ENCODE measurements at regions not wholly inside any gene's neighbourhood (a gene's known extent, or its start where the extent isn't known, plus 50 kb on each side); places are given as distances from the start of the nearest gene placed in this dataset.

- no peak for TF ChIP-seq SRF (IDR thresholded peaks at IDR 0.05; ENCODE audit: low read depth)
- no peak for TF ChIP-seq CTCF (IDR thresholded peaks at IDR 0.05 in 2 of 3, conservative IDR thresholded peaks at IDR 0.05 in 1 of 3; ENCODE audit: borderline replicate concordance in 1 of 3, insufficient read depth in 1 of 3, low read depth in 2 of 3, low read length in 2 of 3)
- TF ChIP-seq POLR2A (IDR thresholded peaks at IDR 0.05; ENCODE audit: borderline replicate concordance, extremely low read depth, insufficient read depth, insufficient read length): no peak
- no peak for TF ChIP-seq EZH2phosphoT487 (IDR thresholded peaks at IDR 0.05; ENCODE audit: borderline replicate concordance)
- TF ChIP-seq SIN3A (IDR thresholded peaks at IDR 0.05; ENCODE audit: low read depth): no peak
- TF ChIP-seq POLR2AphosphoS5 (IDR thresholded peaks at IDR 0.05; ENCODE audit: low read depth, low read length): no peak
- no peak for TF ChIP-seq EZH2 (IDR thresholded peaks at IDR 0.05)
- TF ChIP-seq EGR1 (IDR thresholded peaks at IDR 0.05; ENCODE audit: low read depth): no peak
- TF ChIP-seq, protein P1, sequence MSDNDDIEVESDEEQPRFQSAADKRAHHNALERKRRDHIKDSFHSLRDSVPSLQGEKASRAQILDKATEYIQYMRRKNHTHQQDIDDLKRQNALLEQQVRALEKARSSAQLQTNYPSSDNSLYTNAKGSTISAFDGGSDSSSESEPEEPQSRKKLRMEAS (IDR thresholded peaks at IDR 0.05): no peak
- TF ChIP-seq YY1 (IDR thresholded peaks at IDR 0.05; ENCODE audit: extremely low read depth, insufficient replicate concordance, low read depth, low read length): no peak
- TF ChIP-seq RAD21 (IDR thresholded peaks at IDR 0.05; ENCODE audit: low read depth): no peak
- TF ChIP-seq REST (IDR thresholded peaks at IDR 0.05; ENCODE audit: low read depth): no peak
- no peak for TF ChIP-seq CEBPB (IDR thresholded peaks at IDR 0.05; ENCODE audit: low read depth)
- no peak for TF ChIP-seq ZBTB33 (IDR thresholded peaks at IDR 0.05; ENCODE audit: extremely low read depth, insufficient replicate concordance, low read length)
Measured at GRCh38 chr2:193475038-193475437, 1280.3 kb upstream of the TMEFF2 start.

All from HCT116 (cell line).